NT2/D1 (cell line): ENCODE measurements at regions not wholly inside any gene's neighbourhood (a gene's known extent, or its start where the extent isn't known, plus 50 kb on each side); places are given as distances from the start of the nearest gene placed in this dataset.

Experiments used
- SUZ12 ChIP-seq: IDR thresholded peaks from 2 replicates; pipeline ENCODE4 v1.6.1; 2011; ENCODE audit not compliant: insufficient read length, insufficient read depth; ENCODE audit errors: extremely low read depth
- YY1 ChIP-seq: IDR thresholded peaks from 2 replicates; pipeline ENCODE4 v1.6.1; 2011; ENCODE audit not compliant: insufficient read length, insufficient read depth
- ZNF274 ChIP-seq: IDR thresholded peaks from 2 replicates; pipeline ENCODE4 v1.6.1; 2011; ENCODE audit warnings: mild to moderate bottlenecking, low read depth, low read length

- TF ChIP-seq YY1, result no peak
- TF ChIP-seq ZNF274, result no peak
- TF ChIP-seq SUZ12, result no peak
These were observed 915.5 kb downstream of the NR2F1-AS1 start for GRCh38 chr5:92665506-92665905.
